ENCODE measurements at regions not wholly inside any gene's neighbourhood (a gene's known extent, or its start where the extent isn't known, plus 50 kb on each side); places are given as distances from the start of the nearest gene placed in this dataset.

DNA sequence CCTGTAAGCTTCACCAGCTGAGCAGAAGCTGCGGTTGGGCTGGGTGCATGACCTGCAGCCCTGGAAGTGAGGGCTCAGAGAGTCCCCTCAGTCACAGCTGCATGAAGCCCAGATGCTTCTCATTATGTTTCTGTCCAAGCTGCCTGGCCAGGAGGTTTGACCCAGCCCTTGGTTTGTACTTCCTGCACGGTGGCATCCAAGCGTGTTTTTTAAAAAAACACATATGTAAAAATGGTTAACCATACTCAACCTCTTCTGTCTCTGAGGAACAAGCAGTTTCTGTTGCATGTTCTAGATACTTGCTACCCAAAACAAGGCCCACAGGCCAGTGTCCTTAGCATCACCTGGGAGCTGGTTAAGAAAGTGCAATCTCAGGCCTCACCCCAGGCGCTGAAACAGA is 76.0 kb upstream of the ATP10A start:
- no peak overlapping the region for H4K8ac ChIP-seq (ENCODE audit: low read depth, low read length)

DNA sequence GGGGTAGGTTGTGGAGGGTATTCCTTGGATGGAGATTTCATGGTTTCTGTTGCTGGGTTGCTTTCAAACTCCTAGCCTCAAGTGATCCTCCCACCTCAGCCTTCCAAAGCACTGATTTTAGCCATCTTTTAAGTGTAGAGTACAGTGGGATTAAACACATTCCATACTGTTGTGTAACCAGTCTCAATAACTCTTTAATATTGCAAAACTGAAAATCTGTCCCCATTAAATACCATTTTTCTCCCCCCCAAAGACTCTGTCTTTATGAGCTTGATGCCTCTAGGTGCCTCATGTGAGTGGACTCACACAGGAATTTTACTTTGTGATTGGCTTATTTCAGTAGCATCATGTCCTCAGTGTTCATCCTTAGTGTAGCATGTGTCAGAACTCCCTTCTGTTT is 74.7 kb upstream of the ATP10A start:
- Histone ChIP-seq H3K4me1 (ENCODE audit: control insufficient read depth, low read depth, low read length) (no peaks in the 10 kb centered on the region), H2AK5ac (ENCODE audit: low read length) (no peak overlapping the region), H2BK15ac (replicated peaks; ENCODE audit: low read depth) (no peak overlapping the region), H3K4ac (ENCODE audit: low read depth, low read length) (no peak overlapping the region), H3K56ac (ENCODE audit: low read length) (no peak overlapping the region), H2BK120ac (ENCODE audit: low read depth, low read length) (no peak overlapping the region), H4K8ac (ENCODE audit: low read depth, low read length) (no peak overlapping the region), H3K18ac (ENCODE audit: low read length) (no peak overlapping the region), H3K23ac (ENCODE audit: low read length) (no peak overlapping the region), H3K27ac (ENCODE audit: low read depth, low read length) (no peak overlapping the region), H4K5ac (ENCODE audit: low read length) (no peak overlapping the region), H3K4me2 (ENCODE audit: low read length) (no peak overlapping the region), H2BK5ac (ENCODE audit: low read length) (no peak overlapping the region), H3K79me1 (ENCODE audit: low read length) (no peaks in the 10 kb centered on the region), H3K79me2 (ENCODE audit: control insufficient read depth, insufficient read depth, low read length) (no peaks in the 10 kb centered on the region), H3K36me3 (ENCODE audit: control insufficient read depth, insufficient read depth, low read length) (no peaks in the 10 kb centered on the region), H3K4me3 (ENCODE audit: low read length) (no peak overlapping the region), H3K27me3 (ENCODE audit: insufficient read depth, low read length, poor library complexity) (no peaks in the 10 kb centered on the region), H3K9ac (ENCODE audit: low read length) (no peak overlapping the region)
- no peak for DNase-seq

More for the DNA sequence above, 76.0 kb upstream of the ATP10A start:
- Histone ChIP-seq H2BK5ac (ENCODE audit: low read length) (no peak overlapping the region), H3K79me2 (ENCODE audit: control insufficient read depth, insufficient read depth, low read length) (no peaks in the 10 kb centered on the region), H3K23ac (ENCODE audit: low read length) (no peak overlapping the region), H3K18ac (ENCODE audit: low read length) (no peak overlapping the region), H2BK15ac (replicated peaks; ENCODE audit: low read depth) (no peak overlapping the region), H3K27ac (ENCODE audit: low read depth, low read length) (no peak overlapping the region), H3K4me2 (ENCODE audit: low read length) (no peak overlapping the region), H3K4me1 (ENCODE audit: control insufficient read depth, low read depth, low read length) (no peaks in the 10 kb centered on the region), H3K27me3 (ENCODE audit: insufficient read depth, low read length, poor library complexity) (no peaks in the 10 kb centered on the region), H3K4me3 (ENCODE audit: low read length) (no peak overlapping the region), H3K9ac (ENCODE audit: low read length) (no peak overlapping the region), H2BK120ac (ENCODE audit: low read depth, low read length) (no peak overlapping the region), H3K79me1 (ENCODE audit: low read length) (no peaks in the 10 kb centered on the region), H4K5ac (ENCODE audit: low read length) (no peak overlapping the region), H3K56ac (ENCODE audit: low read length) (no peak overlapping the region), H3K36me3 (ENCODE audit: control insufficient read depth, insufficient read depth, low read length) (no peaks in the 10 kb centered on the region), H2AK5ac (ENCODE audit: low read length) (no peak overlapping the region), H3K4ac (ENCODE audit: low read depth, low read length) (no peak overlapping the region)
- no peak for DNase-seq
- no CpG with 5 or more reads among the region's 4 CpGs for WGBS (ENCODE audit: extremely low coverage, insufficient coverage, low lambda C conversion rate)

DNA sequence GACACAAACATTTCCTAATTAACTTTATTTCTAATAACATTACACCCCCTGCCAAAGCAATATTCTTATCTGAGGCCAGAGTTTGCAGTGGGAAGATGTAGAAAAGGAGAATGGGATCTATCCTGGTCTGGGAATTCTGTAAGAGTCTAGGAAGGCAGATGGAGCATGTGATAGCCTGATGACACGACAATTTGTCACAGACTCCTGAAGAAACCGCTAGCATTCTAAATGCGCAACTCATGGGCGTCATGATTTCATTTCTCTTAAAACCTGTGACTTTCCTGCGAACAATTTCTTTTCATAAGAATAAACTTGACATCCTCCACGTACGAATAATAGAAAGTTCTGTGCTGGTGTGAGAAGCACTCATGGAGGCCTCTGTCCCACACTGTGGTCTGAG is 72.9 kb upstream of the ATP10A start:
- H3K27ac ChIP-seq (ENCODE audit: low read depth, low read length): no peak overlapping the region
- H4K8ac ChIP-seq (ENCODE audit: low read depth, low read length): no peak overlapping the region
- no peak overlapping the region for H3K4me3 ChIP-seq (ENCODE audit: low read length)
- H3K79me2 ChIP-seq (ENCODE audit: control insufficient read depth, insufficient read depth, low read length): no peaks in the 10 kb centered on the region
- no peak overlapping the region for H2BK120ac ChIP-seq (ENCODE audit: low read depth, low read length)
- H2AK5ac ChIP-seq (ENCODE audit: low read length): no peak overlapping the region
- no peak overlapping the region for H3K4me2 ChIP-seq (ENCODE audit: low read length)
- no peaks in the 10 kb centered on the region for H3K4me1 ChIP-seq (ENCODE audit: control insufficient read depth, low read depth, low read length)
- H4K5ac ChIP-seq (ENCODE audit: low read length): no peak overlapping the region
- H3K23ac ChIP-seq (ENCODE audit: low read length): no peak overlapping the region
- H3K18ac ChIP-seq (ENCODE audit: low read length): no peak overlapping the region
- no peak overlapping the region for H3K4ac ChIP-seq (ENCODE audit: low read depth, low read length)
- no peak overlapping the region for H2BK15ac ChIP-seq (replicated peaks; ENCODE audit: low read depth)
- no peak for DNase-seq
- H3K79me1 ChIP-seq (ENCODE audit: low read length): no peaks in the 10 kb centered on the region
- H3K27me3 ChIP-seq (ENCODE audit: insufficient read depth, low read length, poor library complexity): no peaks in the 10 kb centered on the region
- H3K36me3 ChIP-seq (ENCODE audit: control insufficient read depth, insufficient read depth, low read length): no peaks in the 10 kb centered on the region
- H3K56ac ChIP-seq (ENCODE audit: low read length): no peak overlapping the region
- no peak overlapping the region for H3K9ac ChIP-seq (ENCODE audit: low read length)
- no CpG with 5 or more reads among the region's 7 CpGs for WGBS (ENCODE audit: extremely low coverage, insufficient coverage, low lambda C conversion rate)
- H2BK5ac ChIP-seq (ENCODE audit: low read length): no peak overlapping the region

DNA sequence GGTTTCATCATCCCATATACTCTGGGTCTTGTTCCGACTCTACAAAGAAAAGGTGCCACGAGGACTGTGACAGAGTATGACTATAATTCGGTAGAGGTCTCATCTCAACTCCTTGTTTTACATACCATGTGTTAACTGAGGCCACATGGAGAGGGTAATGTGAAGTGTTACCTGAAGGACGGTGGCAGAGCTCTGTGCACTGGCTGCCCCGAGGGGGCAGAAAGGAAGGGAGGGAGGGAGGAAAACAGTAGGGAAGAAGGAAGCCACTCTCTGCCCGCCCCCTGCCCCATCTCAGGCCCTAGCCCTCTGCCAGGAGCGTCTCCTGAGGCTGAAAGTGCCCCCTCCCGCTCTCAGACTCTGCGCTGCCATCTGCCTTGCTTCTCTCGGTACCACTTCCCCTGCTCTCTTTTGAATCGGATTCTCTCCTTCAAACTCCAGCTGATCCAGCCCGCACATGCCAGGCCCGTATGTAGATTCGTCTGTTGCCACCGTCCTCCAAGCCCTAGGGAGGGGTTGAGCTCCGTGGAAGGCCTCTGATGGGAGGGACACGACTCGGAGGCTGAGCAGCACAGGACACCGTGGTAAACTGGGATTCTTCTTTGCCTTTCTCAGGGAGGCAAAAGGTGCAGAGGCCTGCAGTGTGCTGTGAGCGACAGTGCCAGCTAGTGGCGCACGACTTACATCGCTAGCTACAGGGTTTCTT is 70.5 kb upstream of the ATP10A start:
- no peak overlapping the region for H2BK120ac ChIP-seq (ENCODE audit: low read depth, low read length)
- DNase-seq: peak; percentile 92

DNA sequence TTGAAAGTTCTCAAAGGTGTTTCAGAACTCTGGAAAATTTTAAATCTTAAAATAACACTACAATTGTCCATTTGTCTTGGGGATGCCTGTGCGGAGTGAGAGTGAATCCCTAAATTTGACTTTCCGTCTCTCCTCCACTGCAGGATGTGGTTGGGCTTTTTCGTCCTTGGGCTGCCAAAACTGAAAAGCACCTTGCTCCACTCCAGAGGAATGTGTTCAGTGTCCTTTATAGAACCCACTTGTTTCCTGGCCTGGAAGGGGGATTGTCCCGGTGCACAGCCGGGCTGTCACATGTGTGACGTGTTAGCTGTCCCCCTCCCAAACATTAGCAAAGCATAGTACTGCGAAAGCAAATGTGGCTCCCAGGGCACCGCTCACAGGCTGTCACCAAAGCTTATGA is 69.6 kb upstream of the ATP10A start:
- Histone ChIP-seq H4K5ac (ENCODE audit: low read length) (no peak overlapping the region), H3K9ac (ENCODE audit: low read length) (no peak overlapping the region), H2BK120ac (ENCODE audit: low read depth, low read length) (no peak overlapping the region), H3K79me2 (ENCODE audit: control insufficient read depth, insufficient read depth, low read length) (no peaks in the 10 kb centered on the region), H4K8ac (ENCODE audit: low read depth, low read length) (no peak overlapping the region), H3K4me1 (ENCODE audit: control insufficient read depth, low read depth, low read length) (no peaks in the 10 kb centered on the region), H3K18ac (ENCODE audit: low read length) (no peak overlapping the region), H3K4ac (ENCODE audit: low read depth, low read length) (no peak overlapping the region), H2AK5ac (ENCODE audit: low read length) (no peak overlapping the region), H3K56ac (ENCODE audit: low read length) (no peak overlapping the region), H3K79me1 (ENCODE audit: low read length) (no peaks in the 10 kb centered on the region), H3K36me3 (ENCODE audit: control insufficient read depth, insufficient read depth, low read length) (no peaks in the 10 kb centered on the region), H2BK15ac (replicated peaks; ENCODE audit: low read depth) (no peak overlapping the region), H3K27me3 (ENCODE audit: insufficient read depth, low read length, poor library complexity) (no peaks in the 10 kb centered on the region), H3K27ac (ENCODE audit: low read depth, low read length) (no peak overlapping the region), H3K4me3 (ENCODE audit: low read length) (no peak overlapping the region), H2BK5ac (ENCODE audit: low read length) (no peak overlapping the region), H3K23ac (ENCODE audit: low read length) (no peak overlapping the region), H3K4me2 (ENCODE audit: low read length) (no peak overlapping the region)
- DNase-seq: no peak
- WGBS (ENCODE audit: extremely low coverage, insufficient coverage, low lambda C conversion rate): no CpG with 5 or more reads among the region's 8 CpGs

More for the DNA sequence above, 70.5 kb upstream of the ATP10A start:
- Histone ChIP-seq H3K18ac (ENCODE audit: low read length) (no peak overlapping the region), H2BK15ac (replicated peaks; ENCODE audit: low read depth) (no peak overlapping the region), H3K27ac (ENCODE audit: low read depth, low read length) (no peak overlapping the region), H3K4me3 (ENCODE audit: low read length) (no peak overlapping the region), H3K56ac (ENCODE audit: low read length) (peak overlapping the region; percentile 59), H4K5ac (ENCODE audit: low read length) (no peak overlapping the region), H3K36me3 (ENCODE audit: control insufficient read depth, insufficient read depth, low read length) (no peaks in the 10 kb centered on the region), H3K4me2 (ENCODE audit: low read length) (peak overlapping the region; percentile 27), H4K8ac (ENCODE audit: low read depth, low read length) (no peak overlapping the region), H3K9ac (ENCODE audit: low read length) (peak overlapping the region; percentile 23), H3K79me2 (ENCODE audit: control insufficient read depth, insufficient read depth, low read length) (no peaks in the 10 kb centered on the region), H3K23ac (ENCODE audit: low read length) (no peak overlapping the region), H3K27me3 (ENCODE audit: insufficient read depth, low read length, poor library complexity) (no peaks in the 10 kb centered on the region), H3K79me1 (ENCODE audit: low read length) (no peaks in the 10 kb centered on the region), H3K4me1 (ENCODE audit: control insufficient read depth, low read depth, low read length) (no peaks in the 10 kb centered on the region), H3K4ac (ENCODE audit: low read depth, low read length) (no peak overlapping the region), H2AK5ac (ENCODE audit: low read length) (no peak overlapping the region), H2BK5ac (ENCODE audit: low read length) (no peak overlapping the region)
- WGBS (ENCODE audit: extremely low coverage, insufficient coverage, low lambda C conversion rate): no CpG with 5 or more reads among the region's 23 CpGs

DNA sequence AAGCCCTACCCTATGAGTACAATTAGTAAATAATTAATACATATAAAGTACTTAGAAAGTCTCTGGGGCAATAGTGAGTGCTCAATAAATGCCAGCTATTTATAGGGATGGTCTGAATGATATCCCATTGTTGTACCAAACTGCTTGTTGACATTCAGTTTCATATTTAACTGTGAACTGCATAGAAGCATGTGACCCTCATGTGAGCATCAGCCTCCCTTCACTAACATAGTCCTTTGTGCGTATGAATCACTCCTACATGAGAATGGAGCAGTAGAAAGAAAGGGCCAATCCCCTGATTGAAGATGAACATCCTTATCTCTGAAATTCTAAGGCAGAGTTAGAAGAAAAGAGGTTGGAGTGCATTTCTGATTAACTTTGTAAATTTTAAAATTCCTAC is 68.7 kb upstream of the ATP10A start:
- Histone ChIP-seq H2BK120ac (ENCODE audit: low read depth, low read length) (no peak overlapping the region), H3K4ac (ENCODE audit: low read depth, low read length) (no peak overlapping the region), H4K5ac (ENCODE audit: low read length) (no peak overlapping the region), H3K79me2 (ENCODE audit: control insufficient read depth, insufficient read depth, low read length) (no peaks in the 10 kb centered on the region), H3K27ac (ENCODE audit: low read depth, low read length) (no peak overlapping the region), H3K79me1 (ENCODE audit: low read length) (no peaks in the 10 kb centered on the region), H2AK5ac (ENCODE audit: low read length) (no peak overlapping the region), H3K9ac (ENCODE audit: low read length) (no peak overlapping the region), H4K8ac (ENCODE audit: low read depth, low read length) (no peak overlapping the region), H3K18ac (ENCODE audit: low read length) (no peak overlapping the region), H3K4me3 (ENCODE audit: low read length) (no peak overlapping the region), H3K36me3 (ENCODE audit: control insufficient read depth, insufficient read depth, low read length) (no peaks in the 10 kb centered on the region), H3K4me2 (ENCODE audit: low read length) (no peak overlapping the region), H3K4me1 (ENCODE audit: control insufficient read depth, low read depth, low read length) (no peaks in the 10 kb centered on the region), H3K56ac (ENCODE audit: low read length) (no peak overlapping the region), H3K27me3 (ENCODE audit: insufficient read depth, low read length, poor library complexity) (no peaks in the 10 kb centered on the region), H2BK5ac (ENCODE audit: low read length) (no peak overlapping the region), H2BK15ac (replicated peaks; ENCODE audit: low read depth) (no peak overlapping the region), H3K23ac (ENCODE audit: low read length) (no peak overlapping the region)
- no peak for DNase-seq
- no CpG with 5 or more reads among the region's 1 CpG for WGBS (ENCODE audit: extremely low coverage, insufficient coverage, low lambda C conversion rate)
